ENCODE measurements at regions not wholly inside any gene's neighbourhood (a gene's known extent, or its start where the extent isn't known, plus 50 kb on each side); places are given as distances from the start of the nearest gene placed in this dataset.
"Not testable (repeated sequence)": the region's sequence is repeated elsewhere in the genome, so short reads cannot be mapped to it uniquely, and the experiment has no call there.

DNA sequence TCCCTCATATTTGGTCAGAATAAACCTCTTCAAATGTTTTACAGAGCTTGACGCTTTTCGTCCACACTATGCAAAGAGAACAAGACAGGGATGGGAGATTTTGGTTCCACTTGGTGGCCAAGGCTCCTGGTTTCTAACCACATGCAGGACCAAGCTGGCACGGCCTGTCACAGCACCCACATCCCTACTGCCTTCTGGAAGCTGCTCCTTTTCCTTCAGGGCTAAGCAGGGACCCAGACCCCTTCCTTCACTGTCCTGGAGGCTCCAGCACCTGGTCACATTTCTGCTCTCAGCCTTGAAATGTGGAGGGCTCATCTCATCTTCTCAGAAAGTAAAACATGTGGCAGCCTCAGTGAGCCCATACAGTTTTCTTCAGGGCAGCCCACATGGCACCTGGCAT lies 50.4 kb upstream of the ARHGEF7 start:
- no peak for DNase-seq (ENCODE audit: low spot score)

DNA sequence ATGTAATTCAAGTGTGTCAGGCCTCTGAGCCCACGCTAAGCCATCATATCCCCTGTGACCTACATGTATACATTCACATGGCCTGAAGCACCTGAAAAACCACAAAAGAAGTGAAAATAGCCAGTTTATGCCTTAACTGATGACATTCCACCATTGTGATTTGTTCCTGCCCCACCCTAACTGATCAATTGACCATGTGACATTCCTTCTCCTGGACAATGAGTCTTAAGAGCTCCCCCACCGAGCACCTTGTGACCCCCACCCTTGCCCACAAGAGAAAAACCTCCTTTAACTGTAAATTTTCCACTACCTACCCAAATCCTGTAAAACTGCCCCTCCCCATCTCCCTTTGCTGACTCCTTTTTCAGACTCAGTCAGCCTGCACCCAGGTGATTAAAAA lies 52.1 kb upstream of the ARHGEF7 start:
- DNase-seq (ENCODE audit: low spot score), result no peak

DNA sequence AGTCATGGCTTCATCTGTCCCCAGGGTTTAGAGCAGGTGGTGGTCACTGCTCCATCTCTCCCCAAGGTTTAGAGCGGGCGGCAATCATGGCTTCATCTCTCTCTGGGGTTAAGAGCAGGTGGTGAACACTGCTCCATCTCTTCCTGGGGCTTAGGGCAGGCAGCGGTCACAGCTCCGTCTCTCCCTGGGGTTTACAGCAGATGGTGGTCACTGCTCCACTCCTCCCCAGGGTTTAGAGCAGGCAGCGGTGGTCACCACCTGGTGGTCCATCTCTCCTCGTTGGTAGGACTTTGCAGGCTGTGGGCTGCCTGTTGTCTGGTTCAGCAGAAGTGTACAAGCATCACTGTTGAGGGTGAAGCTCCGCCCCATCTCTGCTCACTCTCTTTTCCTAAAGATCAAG lies 52.8 kb upstream of the ARHGEF7 start:
- no peak for DNase-seq (ENCODE audit: low spot score)

DNA sequence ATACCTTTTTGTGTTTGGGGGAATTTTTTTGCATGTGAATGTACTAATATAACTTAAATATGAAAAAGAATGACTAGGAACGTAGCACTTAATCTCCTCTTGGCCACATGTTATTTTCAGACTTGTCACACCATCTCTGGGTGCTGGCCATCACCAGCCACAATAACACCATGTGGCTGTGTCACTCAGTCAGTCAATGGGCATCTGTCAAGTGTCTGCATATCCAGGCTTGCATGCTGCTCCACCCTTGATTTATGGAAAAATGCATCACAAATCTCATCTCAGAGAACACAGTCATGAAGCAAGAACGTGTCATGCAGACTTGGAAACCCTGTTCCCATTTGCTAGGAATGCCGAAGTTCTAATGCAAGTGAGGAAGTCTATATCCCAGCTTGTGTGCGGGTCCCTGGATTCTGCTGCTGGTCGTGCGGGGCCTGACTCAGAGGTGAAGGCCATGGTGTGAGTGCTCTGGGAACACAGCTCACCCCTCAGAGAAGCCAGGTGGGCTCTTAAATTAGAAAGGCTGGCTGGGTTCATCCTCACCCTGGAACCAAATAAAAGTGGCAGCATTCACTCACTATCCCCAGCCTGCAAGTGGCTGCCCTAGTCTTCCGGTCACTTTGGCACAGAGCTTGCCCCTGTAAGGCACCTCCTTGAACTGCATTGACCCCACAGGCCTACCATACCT lies 53.6 kb upstream of the ARHGEF7 start:
- DNase-seq (ENCODE audit: low spot score), result no peak

DNA sequence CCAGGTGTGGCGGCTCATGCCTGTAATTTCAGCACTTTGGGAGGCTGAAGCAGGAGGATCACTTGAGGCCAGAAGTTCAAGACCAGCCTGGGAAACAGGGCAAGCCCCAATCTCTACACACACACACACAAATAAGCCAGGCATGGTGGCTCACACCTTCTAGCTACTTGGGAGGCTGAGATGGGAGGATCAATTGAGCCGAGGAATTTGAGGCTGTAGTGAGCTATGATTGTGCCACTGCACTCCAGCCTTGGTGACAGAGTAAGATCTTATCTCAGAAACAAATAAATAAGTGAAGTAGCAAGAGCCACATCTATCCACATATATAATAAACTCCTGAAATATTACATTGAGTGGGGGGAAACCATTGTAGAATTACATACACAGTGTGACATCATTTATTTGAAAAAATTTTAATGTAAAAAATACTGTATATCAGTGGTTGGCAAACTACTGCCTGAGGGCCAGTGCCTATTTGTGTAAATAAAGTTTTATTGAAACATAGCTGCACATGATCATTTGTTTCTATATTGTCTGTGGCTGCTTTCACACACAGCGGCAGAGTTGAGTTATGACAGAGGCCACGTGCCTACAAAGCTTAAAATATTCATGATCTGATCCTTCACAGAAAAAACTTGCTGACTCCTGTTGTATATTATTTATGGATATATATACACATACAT lies 54.7 kb upstream of the ARHGEF7 start:
- no peak for DNase-seq (ENCODE audit: low spot score)

DNA sequence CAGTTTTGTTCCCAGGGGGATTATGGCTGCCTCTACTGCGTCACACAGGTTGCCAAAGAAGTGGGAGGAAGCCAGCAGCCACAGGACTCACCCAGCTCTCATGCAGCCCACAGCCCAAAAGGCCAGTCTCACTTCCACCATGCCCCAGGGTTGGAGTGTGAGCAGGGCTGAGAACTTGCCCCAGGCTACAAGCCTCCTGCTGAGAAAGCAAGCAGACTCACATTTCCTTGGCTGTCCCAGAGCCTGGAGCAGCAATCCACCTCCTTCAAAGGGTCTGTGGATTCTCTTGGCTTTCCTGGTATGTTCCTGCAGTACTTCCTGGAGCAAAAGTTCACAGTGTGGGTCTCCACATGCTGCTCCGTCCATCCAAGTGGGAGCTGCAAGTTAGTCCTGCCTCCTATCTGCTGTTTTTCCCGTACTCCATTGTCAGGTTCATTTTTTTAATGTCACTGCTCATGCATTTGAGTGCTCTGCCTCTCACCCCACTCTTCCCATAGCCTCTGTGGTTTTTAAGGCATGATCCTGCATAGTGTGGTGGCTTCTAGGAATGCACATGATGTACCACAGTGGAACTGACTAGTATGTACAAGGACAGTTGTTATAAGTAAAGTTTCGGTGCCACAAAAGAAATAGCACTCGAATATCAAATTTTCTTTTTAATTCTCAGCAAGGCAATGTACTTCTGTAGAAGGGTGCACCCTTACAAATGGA lies 56.2 kb upstream of the ARHGEF7 start:
- DNase-seq (ENCODE audit: low spot score), result no peak

DNA sequence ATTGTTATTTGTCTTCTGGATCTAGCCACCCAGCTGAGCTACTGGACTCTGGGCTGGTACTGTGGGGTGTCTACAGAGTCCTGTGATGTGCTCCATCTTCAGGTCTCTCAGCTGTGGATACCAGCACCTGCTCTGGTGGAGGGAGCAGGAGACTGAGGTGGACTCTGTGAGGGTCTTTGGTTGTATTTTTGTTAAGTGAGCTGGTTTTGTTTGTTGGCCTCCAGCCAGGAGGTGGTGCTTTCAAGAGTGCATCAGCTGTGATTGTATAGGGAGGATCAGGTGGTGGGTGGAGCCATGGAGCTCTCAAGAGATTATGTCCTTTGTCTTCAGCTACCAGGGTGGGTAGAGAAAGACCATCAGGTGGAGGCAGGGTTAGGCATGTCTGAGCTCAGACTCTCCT lies 56.8 kb upstream of the ARHGEF7 start:
- not testable (repeated sequence) for DNase-seq (ENCODE audit: low spot score)

DNA sequence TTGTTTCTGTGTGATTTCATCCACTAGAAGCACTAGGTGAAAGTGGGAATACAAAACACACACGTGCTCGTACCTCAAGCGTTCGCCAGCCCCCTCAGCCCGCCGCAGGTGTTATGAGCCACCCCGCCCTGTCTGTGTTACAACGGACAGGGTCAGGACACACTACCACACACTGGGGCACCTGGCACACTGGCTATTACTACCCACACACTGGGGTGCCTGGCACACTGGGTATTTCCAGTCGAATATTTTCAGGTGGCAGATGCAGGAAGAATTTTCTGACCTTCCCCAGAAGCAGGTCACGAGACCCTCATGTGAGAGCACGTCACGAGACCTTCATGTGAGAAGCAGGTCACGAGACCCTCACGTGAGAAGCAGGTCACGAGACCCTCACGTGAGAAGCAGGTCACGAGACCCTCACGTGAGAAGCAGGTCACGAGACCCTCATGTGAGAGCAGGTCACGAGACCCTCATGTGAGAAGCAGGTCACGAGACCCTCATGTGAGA lies 63.3 kb upstream of the ARHGEF7 start:
- DNase-seq (ENCODE audit: low spot score), result not testable (repeated sequence)

DNA sequence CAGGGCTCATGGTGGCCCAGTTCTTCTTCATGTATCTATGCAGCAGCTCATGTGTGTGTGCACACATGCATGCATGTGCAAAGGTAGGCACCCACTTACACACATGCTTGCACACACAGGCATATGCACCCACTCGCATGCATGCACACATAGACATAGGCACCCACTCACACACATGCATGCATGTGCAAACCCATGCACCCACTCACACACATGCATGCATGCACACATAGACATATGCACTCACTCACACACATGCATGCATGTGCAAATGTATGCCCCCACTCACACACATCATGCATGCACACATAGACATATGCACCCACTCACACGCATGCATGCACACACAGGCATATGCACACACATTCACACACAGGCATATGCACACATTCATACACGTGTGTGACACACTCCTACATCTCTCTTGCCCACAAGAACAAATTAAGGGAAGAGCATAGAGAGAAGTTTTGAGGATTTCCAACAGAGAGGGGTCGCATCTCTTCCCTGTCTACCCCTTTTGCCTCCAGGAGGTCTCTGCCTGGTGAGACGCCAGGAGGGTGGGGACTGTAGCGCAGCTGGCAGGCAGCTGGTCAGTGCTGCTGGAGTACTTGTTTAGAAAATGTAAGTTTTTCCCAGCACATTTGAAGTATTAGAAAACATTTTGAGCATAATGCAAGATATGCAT lies 63.9 kb upstream of the ARHGEF7 start:
- DNase-seq (ENCODE audit: low spot score), result no peak

DNA sequence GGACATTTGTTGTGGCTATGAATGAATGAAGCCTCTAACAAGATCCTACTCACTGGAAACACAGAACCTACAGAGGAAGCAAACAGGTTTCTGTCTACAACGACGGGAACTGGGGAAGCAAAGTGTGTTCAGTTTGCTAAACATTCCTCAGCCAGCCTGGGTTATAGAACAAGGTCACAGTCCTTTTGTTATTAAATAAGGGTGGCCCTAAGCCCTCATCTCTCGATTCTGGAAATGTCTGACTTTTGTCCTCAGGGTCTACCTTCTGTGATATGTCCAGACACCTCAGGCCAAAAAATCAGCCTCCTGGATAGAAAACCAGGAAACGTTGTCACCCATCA lies 64.6 kb upstream of the ARHGEF7 start:
- DNase-seq (ENCODE audit: low spot score), result no peak

DNA sequence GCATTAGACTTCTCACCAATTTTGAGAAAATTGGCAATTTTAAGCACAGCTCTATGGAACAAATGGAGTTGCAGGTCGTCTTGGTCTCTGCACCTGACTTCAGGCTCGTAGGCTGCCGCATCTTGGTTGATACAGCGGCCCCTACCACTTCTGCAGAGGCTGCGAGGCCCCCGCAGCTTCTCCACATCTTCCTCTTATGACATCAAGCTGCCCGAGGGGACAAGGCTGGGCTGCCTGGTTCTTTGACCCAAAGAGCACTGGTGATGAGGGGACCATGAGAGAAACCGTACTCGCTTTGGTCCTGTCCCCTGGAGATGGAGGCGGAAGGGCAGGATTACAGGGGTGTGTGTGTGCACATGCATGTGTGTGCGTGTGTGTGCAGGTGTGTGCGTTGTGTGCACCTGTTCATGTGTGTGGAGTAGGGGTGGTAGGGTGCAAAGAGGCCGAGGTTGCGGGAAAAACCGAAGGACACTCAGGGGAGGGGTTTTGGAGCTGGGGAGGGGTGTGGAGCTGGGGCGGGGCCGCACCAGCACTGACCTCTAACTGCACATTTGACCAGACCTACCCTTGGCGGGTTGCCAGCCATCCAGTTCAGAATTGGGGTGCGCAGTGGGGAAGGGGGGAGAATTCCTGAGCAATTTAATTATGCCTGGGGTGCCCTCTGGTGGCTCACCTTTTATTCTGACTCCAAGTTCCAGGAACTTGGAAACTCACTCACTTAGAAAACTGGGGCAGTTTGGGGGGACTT lies 65.1 kb upstream of the ARHGEF7 start:
- DNase-seq (ENCODE audit: low spot score), result no peak

DNA sequence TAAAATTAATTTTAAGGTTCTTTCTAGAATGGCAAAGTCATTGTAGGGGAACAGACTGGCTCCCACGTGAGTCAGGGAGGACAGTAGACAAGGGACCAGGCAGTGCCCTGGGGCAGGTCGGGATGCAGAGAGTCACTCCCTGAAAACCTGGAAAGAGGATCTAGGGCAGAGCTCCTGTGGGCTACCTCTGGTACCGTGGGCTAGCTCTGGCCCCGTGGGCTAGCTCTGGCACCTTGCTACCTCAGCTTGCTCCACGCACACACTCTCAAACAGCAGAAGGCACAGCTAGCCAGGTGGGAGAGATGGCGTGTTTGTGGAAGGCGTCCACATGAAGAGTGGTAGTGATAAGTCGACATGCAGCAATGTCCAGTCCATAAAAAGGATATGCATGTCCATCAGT lies 66.7 kb upstream of the ARHGEF7 start:
- no peak for DNase-seq (ENCODE audit: low spot score)

DNA sequence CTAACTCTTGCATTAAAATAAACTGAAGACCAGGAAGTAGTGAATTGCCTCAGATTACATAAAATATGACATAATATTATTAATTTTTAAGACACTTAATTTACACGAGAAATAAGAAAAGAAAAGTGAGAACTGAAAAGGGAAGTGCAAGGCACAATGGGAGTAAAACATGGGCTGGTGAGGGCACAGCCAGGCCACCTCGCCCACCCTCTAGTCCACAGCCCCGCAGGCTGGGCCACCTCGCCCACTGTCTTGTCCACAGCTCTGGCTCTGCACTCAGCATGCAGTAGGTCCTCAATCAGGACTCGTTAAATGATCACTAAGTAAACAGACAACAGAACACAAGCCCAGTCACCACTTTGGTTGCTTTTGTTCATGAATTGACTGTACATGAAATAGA lies 67.8 kb upstream of the ARHGEF7 start:
- no peak for DNase-seq (ENCODE audit: low spot score)

DNA sequence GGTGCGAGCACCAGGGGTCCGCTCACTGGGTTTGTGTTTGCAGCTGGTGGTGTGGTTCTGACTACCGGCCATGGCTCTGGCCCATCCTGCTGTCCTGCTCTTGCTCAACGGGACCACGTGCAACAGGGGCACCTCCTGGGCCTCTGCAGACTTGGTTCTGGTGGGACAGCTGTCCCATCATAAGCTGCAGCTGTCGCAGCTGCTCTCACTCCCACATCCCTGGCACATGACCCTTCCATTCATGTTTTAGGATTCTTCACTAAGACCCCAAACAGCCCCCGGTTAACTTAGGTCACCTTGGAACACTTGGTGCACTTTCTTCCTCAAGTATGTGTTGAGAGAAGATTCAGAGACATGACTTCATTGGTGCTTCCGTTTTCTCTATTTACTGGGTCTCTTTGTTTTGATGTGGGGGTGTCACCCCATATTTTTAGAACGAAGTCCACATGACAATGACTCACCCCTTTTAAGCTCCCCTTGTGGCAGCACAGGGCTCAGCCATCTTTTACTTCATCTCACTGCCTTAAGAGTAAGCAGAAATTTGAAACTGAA lies 68.4 kb upstream of the ARHGEF7 start:
- DNase-seq (ENCODE audit: low spot score), result no peak

DNA sequence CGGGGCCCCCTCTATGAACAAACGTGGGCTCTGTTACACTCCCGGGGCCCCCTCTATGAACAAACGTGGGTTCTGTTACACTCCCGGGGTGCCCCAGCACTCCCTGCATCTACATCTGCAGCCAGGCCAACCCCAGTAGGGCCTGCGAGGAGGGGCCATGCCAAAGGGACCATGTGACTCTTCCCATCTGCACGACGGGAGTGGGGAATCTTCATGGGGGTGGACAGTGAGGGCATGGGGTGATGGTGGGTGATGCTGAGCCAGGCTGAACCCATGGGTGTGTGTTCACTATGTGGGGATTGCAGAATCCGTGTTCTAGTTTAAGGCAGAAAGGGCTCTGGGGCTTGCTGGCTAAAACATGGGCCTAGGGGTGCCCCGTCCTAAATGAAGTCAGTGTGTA lies 69.9 kb upstream of the ARHGEF7 start:
- DNase-seq (ENCODE audit: low spot score), result no peak

DNA sequence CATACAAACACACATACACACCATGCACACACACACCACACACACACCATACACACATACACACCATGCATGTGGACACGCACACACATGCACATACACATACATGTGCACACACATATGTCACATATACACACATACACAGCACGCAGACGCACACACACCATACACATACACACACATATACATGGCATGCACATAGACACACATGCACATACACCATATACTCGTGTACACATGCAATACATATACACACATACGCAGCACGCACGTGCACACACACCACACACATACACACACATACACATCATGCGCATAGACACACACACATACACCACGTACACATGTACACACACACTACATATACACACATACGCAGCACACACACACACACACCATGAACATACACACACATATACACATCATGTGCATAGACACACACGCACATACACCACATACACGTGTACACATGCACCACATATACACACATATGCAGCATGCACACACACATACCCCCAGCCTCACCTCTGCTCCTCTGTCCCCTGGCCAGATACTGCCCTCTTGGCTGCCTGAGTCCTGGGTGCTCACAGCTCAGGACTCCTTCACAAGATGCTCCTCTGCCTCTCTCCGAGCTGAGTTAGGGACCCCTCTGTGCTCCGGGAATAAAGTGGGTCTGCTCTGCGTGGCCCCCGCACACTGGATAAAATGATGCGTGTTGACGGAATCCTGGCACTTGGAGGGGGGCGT lies 70.9 kb upstream of the ARHGEF7 start:
- no peak for DNase-seq (ENCODE audit: low spot score)

DNA sequence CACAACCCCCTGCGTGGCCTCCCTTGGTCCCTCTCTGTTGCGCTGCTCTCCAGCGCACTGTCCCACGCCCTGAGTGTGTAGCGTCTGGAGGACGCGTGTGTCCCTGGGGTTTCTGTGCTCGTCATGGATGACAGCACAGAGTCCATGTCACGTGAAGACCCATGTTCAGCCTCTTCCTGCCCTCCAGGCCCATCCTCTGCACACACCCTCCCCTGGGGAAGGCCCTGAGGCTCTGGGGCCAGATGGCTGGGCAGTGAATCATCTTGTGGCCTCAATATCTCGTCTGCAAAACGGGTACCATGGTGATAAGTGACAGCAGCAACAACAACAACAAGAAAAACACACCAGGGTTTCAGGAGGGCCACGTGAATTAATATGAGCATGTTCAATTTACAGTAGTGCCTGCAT lies 71.5 kb upstream of the ARHGEF7 start:
- DNase-seq (ENCODE audit: low spot score), result no peak

DNA sequence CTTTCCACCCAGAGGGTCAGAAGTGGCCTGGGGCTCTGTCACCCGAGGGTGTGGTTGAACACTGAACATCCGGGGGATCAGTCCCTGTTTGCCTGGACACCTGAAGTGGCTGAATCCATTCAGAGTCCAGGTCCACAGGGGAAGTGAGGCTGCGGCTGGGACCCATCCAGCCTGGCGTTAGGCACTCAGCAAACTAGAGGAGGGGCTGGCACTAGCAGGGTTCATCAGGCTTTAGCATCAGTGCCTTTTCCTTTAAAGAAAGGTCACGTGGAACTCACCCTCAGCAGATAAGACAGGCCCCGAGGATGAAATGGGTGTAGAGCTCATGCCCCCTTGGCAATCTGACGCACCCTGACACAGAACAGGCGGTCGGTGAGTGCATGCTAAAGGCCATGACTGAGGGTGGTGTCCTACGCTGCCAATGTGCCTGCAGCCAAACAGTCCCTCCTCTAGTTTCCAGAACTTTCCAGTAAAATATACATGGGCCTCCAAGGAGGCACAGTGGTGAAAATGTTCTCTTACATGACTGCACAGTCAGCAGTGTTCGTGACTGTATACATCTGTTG lies 72.4 kb upstream of the ARHGEF7 start:
- no peak for DNase-seq (ENCODE audit: low spot score)

DNA sequence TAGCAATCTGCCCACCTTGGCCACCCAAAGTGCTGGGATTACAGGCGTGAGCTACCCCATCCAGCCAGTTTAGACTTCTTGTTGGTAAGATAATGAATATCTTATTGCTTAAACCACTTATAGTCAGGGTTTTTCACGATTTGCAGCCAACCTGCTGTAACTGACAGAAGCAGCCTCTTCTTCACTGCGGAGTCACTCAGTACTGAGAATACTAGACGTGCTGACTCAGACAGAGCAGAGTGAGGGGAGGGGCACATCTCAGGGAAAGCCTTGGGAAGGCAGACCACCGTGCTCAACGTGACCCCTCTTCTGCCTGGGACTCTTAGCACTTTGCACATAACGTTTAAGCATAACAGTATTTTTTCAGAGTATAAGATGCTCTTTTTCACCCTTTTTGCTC lies 74.3 kb upstream of the ARHGEF7 start:
- DNase-seq (ENCODE audit: low spot score), result no peak

DNA sequence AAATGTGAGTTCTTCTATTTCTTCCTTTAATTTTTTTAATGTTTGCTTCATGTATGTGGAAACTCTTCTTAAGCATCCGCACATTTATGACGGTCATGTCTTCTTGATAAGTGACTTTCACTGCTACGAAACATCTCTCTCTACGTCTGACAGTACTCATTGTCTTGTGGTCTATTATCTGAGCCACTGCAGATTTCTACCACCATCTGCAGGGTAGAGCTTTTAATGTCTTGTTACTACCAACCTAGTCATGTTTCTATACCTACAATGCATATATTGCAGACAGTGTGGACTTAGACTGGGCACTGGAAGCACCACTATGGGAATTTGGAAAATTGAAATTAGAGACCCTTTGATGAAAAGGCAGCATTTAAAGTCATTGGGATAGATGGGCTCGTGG lies 75.4 kb upstream of the ARHGEF7 start:
- DNase-seq (ENCODE audit: low spot score), result no peak

DNA sequence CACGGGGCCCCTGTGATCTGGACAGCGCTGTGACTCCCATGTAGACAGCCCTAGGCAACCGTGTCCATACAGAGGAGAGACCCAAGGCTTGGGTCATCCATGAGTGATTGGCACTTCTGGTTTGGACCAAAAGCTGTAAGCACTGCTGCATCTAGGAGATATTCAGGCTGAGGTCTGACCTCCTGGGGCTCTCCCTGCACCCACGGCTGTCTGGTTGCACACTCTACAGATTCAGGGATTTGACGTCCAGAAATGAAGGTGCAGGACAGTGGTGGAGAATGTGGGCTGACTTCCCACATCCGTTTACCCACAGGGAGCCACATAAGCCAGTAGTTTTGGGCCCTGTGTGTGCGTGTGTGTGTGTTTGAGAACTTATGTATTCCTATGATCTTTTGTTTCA lies 76.2 kb upstream of the ARHGEF7 start:
- no peak for DNase-seq (ENCODE audit: low spot score)

Data from hematopoietic multipotent progenitor cell treated with erythropoietin and hydrocortisone succinate and interleukin-3 and kit ligand, for 17 days (in vitro differentiated cells).